NCI-H69 (cell line): ENCODE measurements at regions not wholly inside any gene's neighbourhood (a gene's known extent, or its start where the extent isn't known, plus 50 kb on each side); places are given as distances from the start of the nearest gene placed in this dataset.
"Not testable (repeated sequence)": the region's sequence is repeated elsewhere in the genome, so short reads cannot be mapped to it uniquely, and the experiment has no call there.

Experiments
- DNase-seq: peaks from one replicate; lab custom pipeline; 2025; lab: John Stamatoyannopoulos, UW

DNA sequence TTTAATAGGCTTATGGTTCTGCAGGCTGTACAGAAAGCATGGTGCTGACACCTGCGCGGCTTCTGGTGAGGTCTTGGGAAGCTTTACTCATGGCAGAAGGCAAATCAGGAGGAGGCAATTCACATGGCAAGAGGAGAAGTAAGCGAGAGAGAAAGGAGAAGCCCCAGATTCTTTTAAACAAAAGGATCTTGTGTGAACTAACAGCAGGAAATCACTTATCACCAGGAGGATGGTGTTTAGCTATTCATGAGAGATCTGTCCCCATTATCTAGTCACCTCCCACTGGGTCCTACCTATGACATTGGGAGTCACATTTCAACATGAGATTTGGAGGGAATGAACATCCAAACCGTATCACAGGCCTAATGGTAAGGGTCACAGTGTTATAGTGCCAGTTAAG, 678.0 kb upstream of the KCND2 start:
- peak; percentile 90 for DNase-seq

DNA sequence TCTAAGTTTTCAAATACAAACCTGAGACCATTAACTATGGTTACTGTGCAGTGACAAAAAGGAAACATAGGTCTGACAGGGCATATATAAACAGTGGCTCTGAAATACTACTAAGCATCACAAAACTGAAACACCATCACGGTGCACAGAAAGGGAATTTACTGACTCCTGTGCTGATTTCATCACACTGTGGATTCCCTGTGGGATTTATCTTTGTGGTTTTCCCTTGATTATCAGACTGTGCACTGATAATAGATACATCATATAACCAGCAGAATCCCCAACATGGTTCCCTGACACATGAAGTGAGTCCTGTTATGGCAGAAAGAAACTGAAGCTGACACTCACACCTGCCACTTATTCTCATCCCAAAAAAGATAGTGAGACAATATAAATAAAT, 676.3 kb upstream of the KCND2 start:
- peak; percentile 15 for DNase-seq

DNA sequence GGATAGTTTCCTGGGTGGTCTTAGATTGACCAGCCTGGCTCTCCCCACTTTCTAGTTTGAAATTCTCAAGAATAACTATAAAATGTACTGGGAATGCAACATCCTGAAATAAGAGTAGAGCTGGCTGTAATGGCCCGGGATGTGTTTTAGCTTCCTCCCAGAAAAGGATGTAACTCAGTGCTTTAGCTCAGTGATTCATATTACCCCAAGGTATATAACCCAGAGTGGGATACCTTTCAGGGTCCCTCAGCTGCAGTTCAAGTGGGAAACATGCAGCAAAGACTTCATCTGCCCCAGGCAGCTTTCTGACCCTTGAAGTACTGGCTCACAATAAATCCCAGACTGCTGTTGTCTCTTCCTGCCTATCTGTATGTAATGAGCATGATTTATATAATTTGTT, 666.7 kb upstream of the KCND2 start:
- no peak for DNase-seq

GRCh38 chr7:119620769-119621168, 652.2 kb upstream of the KCND2 start:
- no peak for DNase-seq

DNA sequence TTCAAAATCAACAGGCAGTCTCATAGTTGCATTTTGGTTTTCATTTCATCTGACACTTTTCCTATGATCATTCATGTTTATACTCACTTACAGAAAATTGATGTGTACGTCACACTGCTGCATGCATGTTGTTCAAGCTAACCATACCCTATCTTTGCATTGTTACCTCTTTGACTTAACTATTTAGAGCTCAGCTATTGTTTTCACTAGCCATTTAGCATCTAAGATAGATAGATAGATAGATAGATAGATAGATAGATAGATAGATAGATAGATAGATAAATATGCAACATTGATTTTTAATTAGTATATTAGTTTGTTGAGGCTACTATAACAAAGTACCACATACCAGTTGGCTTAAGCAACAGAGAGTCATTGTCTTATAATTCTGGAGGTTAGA, 649.5 kb upstream of the KCND2 start:
- no peak for DNase-seq

GRCh38 chr7:119630406-119630969, 642.5 kb upstream of the KCND2 start:
- no peak for DNase-seq

DNA sequence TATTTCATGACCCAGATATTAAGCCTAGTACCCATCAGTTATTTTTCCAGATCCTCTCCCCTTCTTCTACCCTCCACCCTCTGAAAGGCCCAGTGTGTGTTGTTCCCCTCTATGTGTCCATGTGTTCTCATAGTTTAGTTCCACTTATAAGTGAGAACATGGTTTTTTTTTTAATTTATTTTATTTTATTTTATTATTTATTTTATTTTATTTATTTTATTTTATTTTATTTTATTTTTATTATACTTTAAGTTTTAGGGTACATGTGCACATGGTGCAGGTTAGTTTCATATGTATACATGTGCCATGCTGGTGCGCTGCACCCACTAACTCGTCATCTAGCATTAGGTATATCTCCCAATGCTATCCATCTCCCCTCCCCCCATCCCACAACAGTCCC, 639.2 kb upstream of the KCND2 start:
- not testable (repeated sequence) for DNase-seq

- no peak for DNase-seq
Measured at GRCh38 chr7:119640326-119640725, 632.6 kb upstream of the KCND2 start.

GRCh38 chr7:119640861-119641260, 632.1 kb upstream of the KCND2 start:
- DNase-seq: peak; percentile 10

DNA sequence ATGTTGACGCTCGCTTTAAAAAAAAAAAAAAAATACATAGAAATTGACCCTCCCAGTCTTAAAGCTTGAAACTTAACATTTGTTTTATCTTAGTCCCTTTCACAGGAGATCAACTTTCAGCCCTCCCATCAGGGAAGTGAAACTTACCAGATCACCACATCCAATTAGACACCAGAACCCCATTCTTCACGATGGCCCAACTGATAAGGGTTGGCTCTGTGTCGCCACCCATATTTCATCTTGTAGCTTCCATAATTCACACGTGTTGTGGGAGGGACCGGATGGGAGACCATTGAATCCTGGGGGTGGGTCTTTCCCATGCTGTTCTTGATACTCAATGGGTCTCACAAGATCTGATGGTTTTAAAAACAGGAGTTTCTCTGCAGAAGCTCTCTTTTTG, 629.4 kb upstream of the KCND2 start:
- no peak for DNase-seq

DNA sequence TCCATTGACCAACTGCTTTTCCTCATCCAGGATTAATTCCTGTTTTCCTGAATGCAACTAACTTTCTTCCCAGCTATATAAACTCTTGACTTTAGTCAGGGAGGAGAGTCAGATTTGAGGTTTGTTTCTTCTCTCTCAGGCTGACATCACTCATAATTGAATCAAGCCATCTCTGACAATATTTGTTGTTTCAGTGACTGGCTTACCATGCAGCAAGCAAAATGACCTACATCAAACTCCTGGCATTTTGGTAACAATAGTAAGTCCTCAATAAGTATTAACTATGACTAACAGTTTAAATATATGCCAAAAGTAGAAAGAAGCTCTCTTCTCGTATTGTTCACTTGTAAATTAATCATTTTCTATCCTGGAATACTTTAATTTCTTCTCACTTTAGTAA, 625.7 kb upstream of the KCND2 start:
- DNase-seq: no peak

DNA sequence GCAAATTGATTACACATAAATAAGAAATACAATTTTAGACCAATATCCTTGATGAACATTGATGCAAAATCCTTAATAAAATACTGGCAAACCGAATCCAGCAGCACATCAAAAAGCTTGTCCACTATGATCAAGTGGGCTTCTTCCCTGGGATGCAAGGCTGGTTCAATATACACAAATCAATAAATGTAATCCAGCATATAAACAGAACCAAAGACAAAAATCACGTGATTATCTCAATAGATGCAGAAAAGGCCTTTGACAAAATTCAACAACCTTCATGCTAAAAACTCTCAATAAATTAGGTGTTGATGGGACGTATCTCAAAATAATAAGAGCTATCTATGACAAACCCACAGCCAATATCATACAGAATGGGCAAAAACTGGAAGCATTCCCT, 624.2 kb upstream of the KCND2 start:
- not testable (repeated sequence) for DNase-seq

- no peak for DNase-seq
Measured at GRCh38 chr7:119660080-119660479, 612.9 kb upstream of the KCND2 start.

GRCh38 chr7:119664601-119665000, 608.4 kb upstream of the KCND2 start:
- no peak for DNase-seq

GRCh38 chr7:119665796-119666195, 607.2 kb upstream of the KCND2 start:
- DNase-seq: no peak

GRCh38 chr7:119681336-119681735, 591.6 kb upstream of the KCND2 start:
- no peak for DNase-seq

- no peak for DNase-seq
Measured at GRCh38 chr7:119684763-119685162, 588.2 kb upstream of the KCND2 start.

GRCh38 chr7:119685906-119686305, 587.1 kb upstream of the KCND2 start:
- peak; percentile 9 for DNase-seq

GRCh38 chr7:119688831-119689230, 584.1 kb upstream of the KCND2 start:
- no peak for DNase-seq

DNA sequence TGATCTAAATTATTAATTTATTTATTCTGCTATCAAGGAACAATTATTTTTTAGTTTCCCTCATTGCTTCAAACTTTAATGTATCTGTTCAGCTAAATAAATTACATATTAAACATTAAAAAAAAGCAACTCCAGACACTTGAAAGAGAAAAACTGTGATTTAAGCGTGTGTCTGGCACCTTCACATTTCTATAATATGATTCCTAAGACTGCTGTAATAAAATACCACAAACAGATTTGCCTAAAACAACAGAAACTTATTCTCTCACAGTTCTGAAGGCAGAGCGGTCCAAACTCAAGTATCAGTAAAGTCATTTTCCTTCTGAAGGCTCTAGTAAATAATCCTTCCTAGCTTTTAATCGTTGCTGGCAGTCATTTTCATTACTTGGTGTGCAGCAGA, 580.4 kb upstream of the KCND2 start:
- no peak for DNase-seq

DNA sequence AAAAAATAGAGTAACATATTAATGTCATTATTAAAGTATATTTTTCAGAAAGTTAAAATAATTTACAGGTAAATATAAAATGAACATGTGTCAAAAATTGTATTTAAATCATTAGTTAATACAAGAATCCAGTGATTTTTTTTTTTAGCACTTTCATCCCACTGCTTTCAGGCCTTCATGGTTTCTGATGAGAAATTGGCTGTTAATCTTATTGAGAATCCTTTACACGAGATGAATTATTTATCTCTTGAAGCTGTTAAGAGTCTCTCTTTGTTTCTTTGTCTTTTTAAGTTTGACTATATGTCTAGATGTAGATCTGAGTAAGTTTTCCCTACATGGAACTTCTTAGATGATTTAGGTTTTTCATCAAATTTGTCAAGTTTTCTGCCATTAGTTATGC, 578.5 kb upstream of the KCND2 start:
- no peak for DNase-seq

DNA sequence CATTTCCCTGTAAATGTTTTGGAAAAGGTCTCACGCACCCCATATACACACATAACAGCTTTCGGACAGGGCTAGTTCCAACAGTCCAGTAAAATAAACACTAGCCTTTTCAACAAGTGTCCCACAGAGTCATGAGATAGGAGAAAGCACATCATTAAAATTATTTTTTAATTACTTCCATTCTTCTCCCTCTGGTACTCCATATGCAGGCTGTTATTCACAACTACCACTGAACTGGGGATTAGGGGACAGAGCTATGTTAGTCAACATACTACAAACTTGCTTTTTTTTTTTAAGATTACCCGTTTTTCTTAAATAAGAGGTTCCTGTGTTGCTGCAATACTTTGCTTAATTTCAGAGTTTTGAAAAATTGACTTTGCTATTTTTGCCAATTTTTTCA, 576.6 kb upstream of the KCND2 start:
- no peak for DNase-seq

DNA sequence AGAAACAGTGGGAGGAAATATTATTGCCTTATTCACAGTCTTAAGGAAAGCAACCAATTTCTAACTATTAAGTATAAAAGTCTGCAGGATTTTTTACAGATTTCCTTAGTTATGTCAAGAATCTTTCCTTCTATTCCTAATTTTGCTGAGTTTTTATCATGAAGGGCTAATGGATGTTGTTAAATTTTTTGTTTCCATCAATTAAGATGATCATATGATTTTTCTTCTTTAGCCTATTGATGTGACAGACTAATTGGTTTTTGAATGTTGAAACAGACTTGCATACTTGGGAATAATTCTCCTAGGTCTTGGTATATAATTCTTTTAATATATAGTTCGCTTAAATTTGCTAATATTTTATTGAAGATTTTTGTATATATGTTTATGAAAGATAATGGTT, 569.1 kb upstream of the KCND2 start:
- no peak for DNase-seq

- DNase-seq: no peak
Measured at GRCh38 chr7:119706608-119707007, 566.4 kb upstream of the KCND2 start.

GRCh38 chr7:119708891-119709290, 564.1 kb upstream of the KCND2 start:
- peak; percentile 31 for DNase-seq
